Keratinocyte (primary cell): ENCODE measurements at regions not wholly inside any gene's neighbourhood (a gene's known extent, or its start where the extent isn't known, plus 50 kb on each side); places are given as distances from the start of the nearest gene placed in this dataset.

Experiments used
- DNase-seq: peaks from one replicate; pipeline ENCODE4 v3.0.0-alpha.2; 2011; ENCODE audit warnings: low read depth, missing footprints, low spot score
- FAIRE-seq: peaks from 2 replicates; lab custom pipeline; 2011; peaks lifted over from hg19 to GRCh38; lab: Jason Lieb, UNC
- H2AFZ ChIP-seq: 2 replicates; pipeline ENCODE4 v1.6.0; 2012; ENCODE audit warnings: low read length, control low read depth, inconsistent platforms; ENCODE audit not compliant: control insufficient read depth
- H3K27ac ChIP-seq: 2 replicates; pipeline ENCODE4 v1.5.1; 2011; ENCODE audit warnings: low read length; ENCODE audit not compliant: control insufficient read depth, insufficient read depth
- H3K27me3 ChIP-seq: 3 replicates; pipeline ENCODE4 v1.6.0; 2011; ENCODE audit warnings: low read length; ENCODE audit not compliant: control insufficient read depth, insufficient read depth; ENCODE audit errors: extremely low read depth
- H3K36me3 ChIP-seq, 2 experiments: 2 replicates in 1 of 2; 3 replicates in 1 of 2; pipeline ENCODE4 v1.5.1; 2011; ENCODE audit warnings: low read length in 2 of 2, mild to moderate bottlenecking in 1 of 2; ENCODE audit not compliant: control insufficient read depth in 2 of 2, insufficient read depth in 2 of 2; ENCODE audit errors: extremely low read depth in 1 of 2
- H3K4me1 ChIP-seq: 3 replicates; pipeline ENCODE4 v1.5.1; 2011; ENCODE audit warnings: low read length; ENCODE audit not compliant: control insufficient read depth, insufficient read depth; ENCODE audit errors: extremely low read depth
- H3K4me2 ChIP-seq: 3 replicates; pipeline ENCODE4 v1.6.0; 2011; ENCODE audit warnings: low read depth, low read length; ENCODE audit not compliant: control insufficient read depth, insufficient read depth; ENCODE audit errors: extremely low read depth
- H3K4me3 ChIP-seq, 3 experiments: fragments of 200-600 bp in 1 of 3; sonication (generic) in 1 of 3; 2 replicates in 2 of 3; 3 replicates in 1 of 3; pipeline ENCODE4 v1.5.1; 2011 to 2016; ENCODE audit warnings: low read length in 3 of 3, mild to moderate bottlenecking in 3 of 3, control low read depth in 2 of 3, inconsistent platforms in 1 of 3, low read depth in 1 of 3, mixed read lengths in 1 of 3, mixed run types in 1 of 3, moderate library complexity in 1 of 3; ENCODE audit not compliant: control insufficient read depth in 2 of 3, insufficient read depth in 2 of 3; ENCODE audit errors: extremely low read depth in 1 of 3
- H3K79me2 ChIP-seq: 2 replicates; pipeline ENCODE4 v1.6.0; 2012; ENCODE audit warnings: low read length; ENCODE audit not compliant: control insufficient read depth, insufficient read depth
- H3K9ac ChIP-seq: 3 replicates; pipeline ENCODE4 v1.6.0; 2011; ENCODE audit warnings: low read length; ENCODE audit not compliant: control insufficient read depth, insufficient read depth; ENCODE audit errors: extremely low read depth
- H3K9me1 ChIP-seq: 3 replicates; pipeline ENCODE4 v1.6.0; 2011; ENCODE audit warnings: low read length; ENCODE audit not compliant: control insufficient read depth, insufficient read depth; ENCODE audit errors: extremely low read depth
- H3K9me3 ChIP-seq: 2 replicates; pipeline ENCODE4 v1.5.1; 2012; ENCODE audit warnings: low read depth, low read length; ENCODE audit not compliant: control insufficient read depth
- H4K20me1 ChIP-seq: 3 replicates; pipeline ENCODE4 v1.6.0; 2011; ENCODE audit warnings: low read length; ENCODE audit not compliant: control insufficient read depth, insufficient read depth; ENCODE audit errors: extremely low read depth
- CTCF ChIP-seq, 3 experiments: IDR thresholded peaks in 1 of 3; conservative IDR thresholded peaks in 1 of 3; optimal IDR thresholded peaks in 1 of 3; 2 replicates in 2 of 3; 3 replicates in 1 of 3; pipeline versions ENCODE3 to v1.5.1; 2011; ENCODE audit warnings: low read length in 3 of 3, mild to moderate bottlenecking in 3 of 3, moderate library complexity in 2 of 3, control low read depth in 1 of 3, inconsistent platforms in 1 of 3; ENCODE audit not compliant: insufficient read depth in 2 of 3; ENCODE audit errors: extremely low read depth in 1 of 3
- EZH2 ChIP-seq: IDR thresholded peaks from one replicate; pipeline ENCODE4 v1.6.1; 2012; ENCODE audit warnings: inconsistent platforms, mild to moderate bottlenecking, low read length, moderate library complexity
- dilution Hi-C: fragments of 300-500 bp; cut with MboI; formaldehyde crosslinking; loops from one replicate; pipeline ENCODE4 v1.7.0; 2020; ENCODE audit warnings: low sequenced_read_pairs; ENCODE audit not compliant: extremely low pct_ligation_motif_present

DNA sequence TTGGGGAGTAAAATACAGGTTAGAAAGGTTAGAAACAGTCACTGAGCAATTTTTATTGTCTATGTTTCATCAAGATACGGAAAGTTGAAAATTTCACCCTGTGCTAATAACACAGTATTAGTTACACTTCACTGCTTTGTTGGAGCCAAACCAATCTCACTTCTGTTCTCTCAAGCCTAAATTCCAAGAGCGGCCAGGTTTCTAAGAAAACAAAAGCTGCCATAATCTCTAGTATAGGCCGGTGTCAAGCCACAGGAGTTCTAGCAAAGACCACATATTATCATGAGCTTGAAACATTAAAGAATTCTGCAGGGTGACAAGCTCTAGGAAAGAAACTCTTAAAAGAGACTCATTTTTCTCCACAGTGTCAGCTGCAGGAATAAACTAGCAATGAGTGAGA, 128.7 kb downstream of the TXNL1 start:
- FAIRE-seq: no peak
- Histone ChIP-seq H3K36me3 (no peaks in the 10 kb centered on the region), H3K4me1 (no peaks in the 10 kb centered on the region), H4K20me1 (no peaks in the 10 kb centered on the region), H3K9ac (no peak overlapping the region), H3K79me2 (no peaks in the 10 kb centered on the region), H3K4me3 (no peak overlapping the region), H3K9me1 (no peaks in the 10 kb centered on the region), H3K9me3 (no peaks in the 10 kb centered on the region), H3K27me3 (no peaks in the 10 kb centered on the region), H3K4me2 (no peak overlapping the region), H3K27ac (no peak overlapping the region), H2AFZ (no peak overlapping the region)
- dilution Hi-C loops: no loop called here
- no peak for DNase-seq
- TF ChIP-seq EZH2: no peak
- TF ChIP-seq CTCF (optimal IDR thresholded peaks at IDR 0.05 in 1 of 3, IDR thresholded peaks at IDR 0.05 in 1 of 3, conservative IDR thresholded peaks at IDR 0.05 in 1 of 3; ENCODE audit: extremely low read depth in 1 of 3, insufficient read depth in 2 of 3, low read length in 3 of 3): no peak

- Histone ChIP-seq H3K79me2 (no peaks in the 10 kb centered on the region), H3K4me2 (no peak overlapping the region), H3K27ac (no peak overlapping the region), H4K20me1 (no peaks in the 10 kb centered on the region), H3K9me3 (no peaks in the 10 kb centered on the region), H3K4me1 (no peaks in the 10 kb centered on the region), H3K9me1 (no peaks in the 10 kb centered on the region), H3K27me3 (no peaks in the 10 kb centered on the region), H3K4me3 (no peak overlapping the region), H3K36me3 (no peaks in the 10 kb centered on the region), H3K9ac (no peak overlapping the region), H2AFZ (no peak overlapping the region)
- no peak for DNase-seq
- dilution Hi-C loops: no loop called here
- no peak for FAIRE-seq
- no peak for TF ChIP-seq EZH2
- TF ChIP-seq CTCF (optimal IDR thresholded peaks at IDR 0.05 in 1 of 3, IDR thresholded peaks at IDR 0.05 in 1 of 3, conservative IDR thresholded peaks at IDR 0.05 in 1 of 3; ENCODE audit: extremely low read depth in 1 of 3, insufficient read depth in 2 of 3, low read length in 3 of 3): no peak
These were observed 129.9 kb downstream of the TXNL1 start for GRCh38 chr18:56508370-56509036.
